H9 (cell line): ENCODE measurements at regions not wholly inside any gene's neighbourhood (a gene's known extent, or its start where the extent isn't known, plus 50 kb on each side); places are given as distances from the start of the nearest gene placed in this dataset.

ENCODE experiments used
- DNase-seq: peaks from one replicate; pipeline ENCODE4 v3.0.0-alpha.2; 2017
- H2AFZ ChIP-seq: one replicate; pipeline ENCODE4 v1.6.1; 2013; ENCODE audit warnings: mild to moderate bottlenecking, low read length, control low read depth, moderate library complexity
- H2AK5ac ChIP-seq: 2 replicates; pipeline ENCODE4 v1.6.1; 2013; ENCODE audit warnings: low read length, control low read depth, mixed read lengths; ENCODE audit not compliant: insufficient read length
- H2BK120ac ChIP-seq: one replicate; pipeline ENCODE4 v1.6.1; 2013; ENCODE audit warnings: low read depth, mild to moderate bottlenecking, low read length, control low read depth, inconsistent platforms; ENCODE audit not compliant: poor library complexity, severe bottlenecking
- H2BK12ac ChIP-seq: 2 replicates; pipeline ENCODE4 v1.6.1; 2013; ENCODE audit warnings: low read length, control low read depth, mixed read lengths, low read depth; ENCODE audit not compliant: insufficient read length
- H2BK15ac ChIP-seq: 2 replicates; pipeline ENCODE4 v1.6.1; 2013; ENCODE audit warnings: low read depth, low read length, control low read depth
- H2BK20ac ChIP-seq: one replicate; pipeline ENCODE4 v1.6.1; 2013; ENCODE audit warnings: low read depth, mild to moderate bottlenecking, low read length, control low read depth, inconsistent platforms; ENCODE audit not compliant: poor library complexity, severe bottlenecking
- H2BK5ac ChIP-seq: 2 replicates; pipeline ENCODE4 v1.6.1; 2013; ENCODE audit warnings: low read length, control low read depth, mixed read lengths; ENCODE audit not compliant: insufficient read length
- H3K14ac ChIP-seq: 2 replicates; pipeline ENCODE4 v1.6.1; 2013; ENCODE audit warnings: low read length, control low read depth; ENCODE audit not compliant: insufficient read depth
- H3K18ac ChIP-seq: 2 replicates; pipeline ENCODE4 v1.6.1; 2013; ENCODE audit warnings: low read depth, mild to moderate bottlenecking, mixed read lengths, low read length, control low read depth; ENCODE audit not compliant: insufficient read length
- H3K23ac ChIP-seq: 2 replicates; pipeline ENCODE4 v1.6.1; 2013; ENCODE audit warnings: low read length, control low read depth, mixed read lengths, low read depth; ENCODE audit not compliant: insufficient read length
- H3K23me2 ChIP-seq: 2 replicates; pipeline ENCODE4 v1.6.1; 2013; ENCODE audit warnings: low read depth, mild to moderate bottlenecking, mixed read lengths, low read length, control low read depth; ENCODE audit not compliant: insufficient read length, poor library complexity, severe bottlenecking
- H3K27ac ChIP-seq: 2 replicates; pipeline ENCODE4 v1.5.1; 2013; ENCODE audit warnings: low read length, control low read depth, mixed read lengths, low read depth; ENCODE audit not compliant: insufficient read length
- H3K27me3 ChIP-seq: 2 replicates; pipeline ENCODE4 v1.6.1; 2013; ENCODE audit warnings: low read length, control low read depth, inconsistent platforms; ENCODE audit not compliant: insufficient read depth
- H3K4ac ChIP-seq: 2 replicates; pipeline ENCODE4 v1.6.1; 2013; ENCODE audit warnings: low read depth, mild to moderate bottlenecking, control low read depth, inconsistent platforms, low read length, moderate library complexity
- H3K4me1 ChIP-seq: 2 replicates; pipeline ENCODE4 v1.6.1; 2013; ENCODE audit warnings: low read length, control low read depth, inconsistent platforms; ENCODE audit not compliant: insufficient read depth
- H3K4me2 ChIP-seq: 2 replicates; pipeline ENCODE4 v1.6.1; 2013; ENCODE audit warnings: low read length, control low read depth, mixed read lengths; ENCODE audit not compliant: insufficient read length, insufficient read depth
- H3K56ac ChIP-seq: 2 replicates; pipeline ENCODE4 v1.6.1; 2013; ENCODE audit warnings: low read depth, mild to moderate bottlenecking, mixed read lengths, low read length, control low read depth; ENCODE audit not compliant: insufficient read length
- H3K79me1 ChIP-seq: 2 replicates; pipeline ENCODE4 v1.6.1; 2013; ENCODE audit warnings: low read depth, mild to moderate bottlenecking, moderate library complexity, low read length, control low read depth, inconsistent platforms; ENCODE audit not compliant: insufficient read depth, poor library complexity, severe bottlenecking
- H3K79me2 ChIP-seq: 2 replicates; pipeline ENCODE4 v1.6.1; 2013; ENCODE audit warnings: low read length, control low read depth, inconsistent platforms; ENCODE audit not compliant: insufficient read depth
- H3K9ac ChIP-seq: 2 replicates; pipeline ENCODE4 v1.6.1; 2013; ENCODE audit warnings: low read length, control low read depth, mixed read lengths; ENCODE audit not compliant: insufficient read length; ENCODE audit errors: extremely low read depth
- H3K9me3 ChIP-seq: one replicate; pipeline ENCODE4 v1.6.1; 2013; ENCODE audit warnings: low read depth, low read length, inconsistent platforms; ENCODE audit not compliant: control insufficient read depth
- H3T11ph ChIP-seq: one replicate; pipeline ENCODE4 v1.6.1; 2013; ENCODE audit warnings: mild to moderate bottlenecking, low read length, control low read depth, inconsistent platforms
- H4K20me1 ChIP-seq: one replicate; pipeline ENCODE4 v1.6.1; 2013; ENCODE audit not compliant: control insufficient read depth, insufficient read length, insufficient read depth
- H4K5ac ChIP-seq: 2 replicates; pipeline ENCODE4 v1.6.1; 2013; ENCODE audit warnings: low read depth, mild to moderate bottlenecking, mixed read lengths, low read length, control low read depth; ENCODE audit not compliant: insufficient read length
- H4K8ac ChIP-seq: replicated peaks from 2 replicates; pipeline ENCODE4 v1.6.1; 2013; ENCODE audit warnings: low read length, control low read depth, mixed read lengths, low read depth; ENCODE audit not compliant: insufficient read length
- H4K91ac ChIP-seq: 2 replicates; pipeline ENCODE4 v1.6.1; 2013; ENCODE audit warnings: low read depth, mild to moderate bottlenecking, moderate library complexity, mixed read lengths, low read length, control low read depth; ENCODE audit not compliant: insufficient read length
- H3K27ac Mint-ChIP-seq, 3 experiments: 2 replicates in 2 of 3; 3 replicates in 1 of 3; pipeline ENCODE4 v1.8.0; 2020 to 2021; ENCODE audit warnings: mixed read lengths in 3 of 3, mild to moderate bottlenecking in 1 of 3, moderate library complexity in 1 of 3
- H3K27me3 Mint-ChIP-seq: 2 replicates; pipeline ENCODE4 v1.8.0; 2021; ENCODE audit warnings: low read depth, mild to moderate bottlenecking, moderate library complexity, mixed read lengths
- H3K36me3 Mint-ChIP-seq, 3 experiments: 2 replicates in 2 of 3; 3 replicates in 1 of 3; pipeline ENCODE4 v1.8.0; 2020 to 2021; ENCODE audit warnings: low read depth in 3 of 3, mixed read lengths in 3 of 3; ENCODE audit not compliant: insufficient read depth in 1 of 3
- H3K4me1 Mint-ChIP-seq, 2 experiments: 2 replicates each; pipeline ENCODE4 v1.8.0; 2020; ENCODE audit warnings: mixed read lengths in 2 of 2
- H3K4me3 Mint-ChIP-seq, 2 experiments: 2 replicates in 1 of 2; 3 replicates in 1 of 2; pipeline ENCODE4 v1.8.0; 2020 to 2021; ENCODE audit warnings: mild to moderate bottlenecking in 2 of 2, mixed read lengths in 2 of 2, moderate library complexity in 1 of 2
- H3K9me3 Mint-ChIP-seq, 2 experiments: 2 replicates in 1 of 2; 3 replicates in 1 of 2; pipeline ENCODE4 v1.8.0; 2020; ENCODE audit warnings: mild to moderate bottlenecking in 2 of 2, mixed read lengths in 2 of 2, moderate library complexity in 1 of 2
- CTCF ChIP-seq: fragments of 200-600 bp; sonication (generic); conservative IDR thresholded peaks from 3 replicates; pipeline ENCODE4 v1.8.0; 2021; ENCODE audit warnings: antibody characterized with exemption, mild to moderate bottlenecking
- WGBS: extraction: QIAGEN DNeasy Blood & Tissue Kit; methylation state at CpG from one replicate; pipeline ENCODE4 v1.1.7; 2013; ENCODE audit warnings: missing lambda C conversion rate, low lambda C conversion rate, mixed read lengths; ENCODE audit not compliant: insufficient read length; ENCODE audit errors: extremely low coverage; 5-methylcytosine and 5-hydroxymethylcytosine counted together

GRCh38 chr3:94272016-94272415 lies 209.2 kb downstream of the NSUN3 start:
- Histone ChIP-seq H3K4me2 (no peak overlapping the region), H3K4me1 (no peaks in the 10 kb centered on the region), H3K79me1 (no peaks in the 10 kb centered on the region), H3K23ac (no peak overlapping the region), H4K5ac (no peak overlapping the region), H2BK15ac (no peak overlapping the region), H3K23me2 (no peaks in the 10 kb centered on the region), H4K91ac (no peak overlapping the region), H4K8ac (no peak overlapping the region), H3T11ph (no peak overlapping the region), H2BK12ac (no peak overlapping the region), H4K20me1 (no peaks in the 10 kb centered on the region), H2BK120ac (no peak overlapping the region), H3K14ac (no peak overlapping the region), H2BK5ac (no peak overlapping the region), H3K79me2 (no peaks in the 10 kb centered on the region), H2BK20ac (no peak overlapping the region), H3K27me3 (no peaks in the 10 kb centered on the region), H2AFZ (no peak overlapping the region), H3K56ac (no peak overlapping the region), H3K9ac (no peak overlapping the region), H2AK5ac (no peak overlapping the region), H3K27ac (no peak overlapping the region), H3K9me3 (no peaks in the 10 kb centered on the region), H3K4ac (no peak overlapping the region), H3K18ac (no peak overlapping the region)
- no peak for TF ChIP-seq CTCF
- H3K9me3 Mint-ChIP-seq, result no peaks in the 10 kb centered on the region
- DNase-seq, result no peak
- no peak overlapping the region for H3K4me3 Mint-ChIP-seq
- no peak overlapping the region for H3K27ac Mint-ChIP-seq
- no peaks in the 10 kb centered on the region for H3K27me3 Mint-ChIP-seq
- no peaks in the 10 kb centered on the region; a peak in 1 of 7 replicates for H3K36me3 Mint-ChIP-seq
- no CpG with 5 or more reads among the region's 1 CpG for WGBS
- no peaks in the 10 kb centered on the region for H3K4me1 Mint-ChIP-seq
